GM19395 (cell line): ENCODE measurements at regions not wholly inside any gene's neighbourhood (a gene's known extent, or its start where the extent isn't known, plus 50 kb on each side); places are given as distances from the start of the nearest gene placed in this dataset.
A peak's percentile ranks its signal among the peaks of the same experiment; 100 is the strongest.

Experiments used
- ATAC-seq: cut with Tn5 transposase; IDR thresholded peaks from one replicate; pipeline ENCODE4 v1.9.1; 2021; ENCODE audit warnings: mild to moderate bottlenecking, moderate library complexity; ENCODE audit not compliant: unreplicated experiment

DNA sequence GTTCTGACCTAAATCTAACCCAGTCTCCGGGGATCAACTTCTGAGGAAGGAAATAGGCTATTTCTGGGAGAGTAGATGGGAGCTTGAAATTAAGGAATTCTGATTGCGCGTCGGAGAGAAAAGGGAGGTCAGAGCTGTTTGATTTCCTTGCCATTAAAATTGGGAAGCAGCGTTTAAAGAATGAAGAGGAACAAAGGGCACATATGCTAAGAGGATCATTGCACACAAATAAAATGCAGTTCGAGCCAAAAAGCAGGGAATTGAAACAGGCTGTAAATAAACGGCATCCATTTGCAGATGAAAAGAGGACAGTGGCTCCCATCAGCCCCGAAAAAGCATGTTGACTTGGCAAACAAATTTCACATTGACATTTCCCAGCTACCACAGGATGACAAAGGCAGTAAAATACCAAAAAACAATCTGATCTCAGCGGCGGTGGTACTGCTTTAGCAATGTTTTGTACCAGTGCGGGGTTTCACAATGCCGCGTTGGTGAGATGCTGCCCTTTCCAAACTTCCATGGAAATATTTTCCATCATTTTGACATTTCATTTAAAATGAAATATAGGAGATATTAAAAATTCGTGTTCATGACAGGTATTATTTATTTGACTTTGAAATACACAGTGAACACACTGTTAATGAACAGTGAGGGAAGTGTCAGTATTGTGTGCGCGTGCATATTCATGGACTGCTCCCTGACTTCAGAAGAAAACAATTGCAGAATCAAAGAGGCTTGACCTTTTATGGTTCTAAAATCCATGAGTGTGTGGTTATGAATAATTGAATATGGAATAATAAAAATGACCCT is 108.8 kb downstream of the SQOR start:
- no peak for ATAC-seq

DNA sequence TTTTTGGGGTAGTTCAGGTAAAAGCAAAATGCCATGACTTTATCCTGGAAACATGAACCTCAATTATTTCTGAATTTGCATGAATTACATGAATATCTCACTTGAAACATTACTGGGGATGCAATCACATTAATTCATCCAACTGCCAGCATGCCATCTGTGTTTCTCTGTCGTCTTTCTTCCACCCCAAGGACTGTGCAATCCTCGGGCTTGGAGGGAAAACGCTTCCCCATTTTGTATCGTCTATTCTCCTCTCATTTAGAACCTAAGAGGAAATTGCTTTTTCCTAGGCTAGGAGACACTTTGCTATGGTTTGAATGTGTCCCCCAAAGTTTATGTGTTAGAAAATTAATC is 109.4 kb downstream of the SQOR start:
- no peak for ATAC-seq

DNA sequence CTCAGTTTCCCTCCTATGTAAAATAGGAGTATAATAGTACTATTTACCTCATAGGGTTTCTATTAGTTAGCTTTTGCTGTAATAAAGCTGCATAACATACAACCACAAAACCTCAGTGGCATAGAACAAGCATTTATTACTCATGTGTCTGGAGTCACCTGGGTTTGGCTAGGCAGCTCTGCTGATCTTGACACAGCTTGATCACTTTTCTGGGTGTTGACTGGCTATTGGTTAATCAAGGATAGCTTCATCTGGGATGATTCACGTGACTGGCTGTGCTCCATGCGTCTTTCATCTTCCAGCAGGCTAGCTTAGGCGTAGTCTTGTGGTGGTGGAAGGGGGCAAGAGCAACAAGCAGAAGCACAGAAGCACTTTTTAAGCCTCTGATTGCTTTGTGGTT is 112.6 kb downstream of the SQOR start:
- no peak for ATAC-seq

DNA sequence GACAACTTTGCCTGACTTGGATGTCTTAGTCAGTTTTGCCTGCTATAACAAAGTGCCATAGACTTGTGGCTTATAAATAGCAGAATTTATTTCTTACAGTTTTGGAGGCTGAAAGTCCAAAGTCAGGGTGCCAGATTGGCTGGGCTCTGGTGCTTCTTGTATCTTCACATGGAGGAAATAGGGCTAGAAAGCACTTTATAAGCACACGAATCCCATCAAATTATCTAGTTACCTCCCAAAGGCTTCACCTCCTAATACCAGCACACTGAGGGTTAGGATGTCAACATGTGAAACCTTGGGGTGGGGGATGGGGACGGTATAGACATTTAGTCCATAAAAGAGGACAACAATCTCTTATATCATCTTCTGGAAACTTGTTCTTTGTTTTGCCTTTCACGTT is 116.8 kb downstream of the SQOR start:
- no peak for ATAC-seq

- no peak for ATAC-seq
These were observed 125.1 kb downstream of the SQOR start for GRCh38 chr15:45759936-45760335.

DNA sequence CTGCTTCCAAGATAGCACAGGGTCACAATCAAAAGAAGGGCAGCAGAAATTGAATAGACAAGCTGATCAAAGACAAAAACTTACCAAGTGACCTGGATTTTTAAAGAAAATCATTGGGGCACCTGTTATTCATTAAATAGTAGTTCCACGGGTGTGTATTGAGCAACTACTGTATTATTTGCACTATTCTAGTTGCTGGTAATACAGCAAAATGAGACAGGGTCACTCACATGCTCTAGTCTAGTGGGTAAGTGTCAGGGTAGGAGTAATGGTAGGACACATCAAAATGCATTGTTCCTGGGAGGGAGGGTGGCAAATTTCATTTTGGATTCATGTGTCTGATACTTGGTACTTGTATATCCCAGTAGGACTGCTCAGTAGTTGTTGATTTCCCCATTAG is 127.9 kb downstream of the SQOR start:
- no peak for ATAC-seq

DNA sequence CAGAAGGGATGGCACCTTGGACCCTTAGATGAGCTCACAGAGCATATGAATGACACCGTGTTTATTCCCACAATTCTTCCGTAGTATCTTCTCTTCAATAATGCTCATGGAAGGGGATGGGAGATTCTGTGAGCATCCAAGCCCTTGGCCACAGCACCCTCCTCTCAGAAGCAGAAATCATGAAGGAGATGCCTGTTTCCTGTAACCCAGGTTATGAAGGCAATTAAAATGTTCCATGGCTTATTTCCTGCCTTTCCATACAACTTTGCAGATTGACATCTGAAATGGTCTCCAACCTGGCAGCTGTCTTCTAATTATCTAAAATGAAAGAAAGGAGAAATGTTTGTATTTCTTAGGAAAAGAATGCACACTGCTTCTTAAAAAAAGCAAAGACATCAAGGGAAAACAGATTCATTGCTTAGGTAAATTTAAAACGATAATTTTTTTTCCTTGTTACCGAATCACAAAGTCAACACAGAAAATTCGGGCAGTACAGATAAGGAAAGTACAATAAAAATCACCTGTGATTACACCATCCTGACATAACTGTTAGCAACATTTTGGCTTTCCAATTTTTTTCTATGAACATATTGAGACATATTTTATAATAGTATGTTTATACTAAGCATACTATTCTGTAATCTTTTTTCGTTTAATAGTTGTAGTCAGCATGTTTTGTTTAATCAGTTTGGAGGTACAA is 128.5 kb downstream of the SQOR start:
- no peak for ATAC-seq

- no peak for ATAC-seq
These were observed 138.3 kb downstream of the SQOR start for GRCh38 chr15:45773149-45773548.

- ATAC-seq = no peak
These were observed 141.9 kb downstream of the SQOR start for GRCh38 chr15:45776772-45777171.

DNA sequence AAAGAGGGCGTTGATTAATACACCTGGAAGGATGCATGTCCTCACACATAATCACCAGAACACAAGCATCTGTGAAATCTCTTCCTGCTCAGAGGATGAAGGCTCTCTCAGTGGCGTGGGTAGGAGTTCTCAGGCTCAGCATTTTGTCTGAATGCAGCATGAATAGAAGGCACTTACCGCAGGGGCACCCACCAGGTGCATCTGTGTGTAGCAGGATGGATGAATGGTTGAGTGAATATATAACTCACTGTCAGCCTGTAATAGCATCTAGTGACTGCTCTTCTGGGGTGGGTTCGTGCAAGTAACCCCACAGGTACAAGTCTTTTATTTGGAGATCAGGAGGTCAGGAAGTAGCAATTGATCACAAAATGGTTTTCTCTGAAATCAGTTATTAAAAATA is 143.0 kb downstream of the SQOR start:
- ATAC-seq = no peak

DNA sequence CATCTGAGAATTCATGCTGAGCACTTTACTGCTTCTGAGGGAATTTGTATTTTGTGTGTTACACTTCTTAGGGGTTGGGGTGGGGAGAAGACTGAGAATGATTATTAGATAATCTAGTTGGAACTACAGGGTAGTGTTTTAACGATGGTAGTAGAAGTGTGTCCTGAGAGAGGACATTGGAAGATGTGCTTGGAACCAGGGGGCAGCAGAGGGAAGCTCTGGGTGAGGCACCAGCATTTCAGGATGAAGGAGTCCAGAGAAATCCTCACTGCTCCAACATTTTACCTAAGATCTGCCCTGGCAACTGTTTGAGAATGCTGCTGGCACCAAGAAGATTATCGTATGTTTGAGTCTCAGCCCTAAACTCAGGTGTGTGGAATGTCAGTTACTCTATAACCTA is 145.5 kb downstream of the SQOR start:
- no peak for ATAC-seq

- ATAC-seq = no peak
These were observed 149.8 kb downstream of the SQOR start for GRCh38 chr15:45784656-45785055.

DNA sequence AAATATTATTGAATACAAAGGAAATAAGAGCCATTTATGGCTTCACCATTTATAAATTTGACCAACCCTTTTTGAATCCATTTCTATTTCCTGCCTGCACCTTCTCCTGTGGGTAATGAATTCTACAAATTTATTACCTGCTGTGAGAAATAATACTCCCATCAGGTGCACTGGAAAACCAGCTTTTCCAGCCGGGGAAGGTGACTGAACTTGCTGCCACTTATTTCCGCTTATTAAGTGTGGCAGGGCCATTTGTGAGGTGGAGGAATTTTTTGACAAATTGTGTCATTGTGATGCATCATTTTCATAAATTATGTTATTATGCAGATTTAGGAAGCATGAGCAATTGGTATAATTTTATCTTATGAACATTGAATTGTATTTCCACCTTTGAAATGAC is 151.1 kb downstream of the SQOR start:
- no peak for ATAC-seq

DNA sequence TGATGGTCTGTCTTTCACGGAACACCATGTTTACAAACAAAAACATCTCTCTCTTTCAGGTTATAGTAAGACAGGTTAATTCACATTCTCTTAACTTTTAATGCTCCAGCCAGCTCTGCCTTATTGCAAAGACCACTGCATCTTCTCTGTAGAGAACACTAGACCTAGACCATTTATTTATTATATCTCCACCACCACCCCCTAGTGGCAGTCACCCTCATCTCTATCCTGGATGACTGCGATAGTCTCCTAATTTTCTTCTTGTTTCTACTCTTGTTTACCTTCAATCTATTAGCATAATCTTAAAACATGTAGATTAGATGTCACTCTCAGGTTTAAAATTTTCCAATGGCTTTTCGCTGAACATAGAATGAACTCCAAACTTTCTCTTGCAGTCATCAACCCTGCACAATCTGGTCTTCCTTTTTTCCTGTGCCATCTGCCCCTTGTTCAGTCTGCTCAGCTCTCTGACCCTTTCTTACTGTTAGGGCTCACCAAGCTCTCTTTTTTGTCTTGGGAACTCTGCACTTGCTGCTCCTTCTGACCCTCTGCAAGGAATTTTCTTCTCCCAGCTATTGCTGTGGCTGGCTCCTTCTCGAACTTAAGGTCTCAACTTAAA is 155.6 kb downstream of the SQOR start:
- peak; percentile 53 for ATAC-seq

- ATAC-seq = no peak
These were observed 159.5 kb downstream of the SQOR start for GRCh38 chr15:45794304-45794703.

DNA sequence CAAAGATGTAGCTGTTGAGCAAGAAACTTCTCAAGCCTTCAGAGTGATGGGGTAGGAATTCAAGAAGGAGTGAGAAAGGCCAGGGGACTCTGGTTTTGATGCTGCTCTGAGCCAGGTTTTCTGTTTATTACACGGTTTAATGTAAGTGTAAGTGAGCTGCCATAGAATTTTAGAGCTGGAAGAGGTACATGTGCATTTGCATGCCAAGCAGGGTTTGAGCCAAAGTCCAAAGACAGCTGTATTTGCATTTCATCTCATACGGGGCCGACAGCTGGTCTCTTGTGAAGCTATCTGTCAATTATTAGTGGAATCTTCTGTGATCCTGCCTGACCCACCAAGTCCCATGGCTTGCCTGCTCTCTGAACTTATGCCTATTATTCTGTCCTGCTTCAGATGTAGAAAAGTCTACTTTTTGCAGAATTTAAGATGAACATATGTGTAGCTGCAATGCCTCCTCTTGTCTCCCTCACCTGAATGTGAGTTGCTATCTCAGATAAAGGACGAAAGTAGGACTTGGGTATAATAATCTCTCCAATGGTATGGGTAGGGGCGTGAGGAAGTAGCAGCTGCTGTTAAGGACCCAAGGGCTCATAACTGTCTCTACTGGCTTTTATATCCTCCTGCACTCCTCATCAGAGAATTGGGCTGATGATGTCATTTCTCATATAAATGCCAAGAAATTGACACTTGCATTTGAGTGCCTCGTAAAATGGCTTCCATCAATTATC is 160.0 kb downstream of the SQOR start:
- no peak for ATAC-seq

DNA sequence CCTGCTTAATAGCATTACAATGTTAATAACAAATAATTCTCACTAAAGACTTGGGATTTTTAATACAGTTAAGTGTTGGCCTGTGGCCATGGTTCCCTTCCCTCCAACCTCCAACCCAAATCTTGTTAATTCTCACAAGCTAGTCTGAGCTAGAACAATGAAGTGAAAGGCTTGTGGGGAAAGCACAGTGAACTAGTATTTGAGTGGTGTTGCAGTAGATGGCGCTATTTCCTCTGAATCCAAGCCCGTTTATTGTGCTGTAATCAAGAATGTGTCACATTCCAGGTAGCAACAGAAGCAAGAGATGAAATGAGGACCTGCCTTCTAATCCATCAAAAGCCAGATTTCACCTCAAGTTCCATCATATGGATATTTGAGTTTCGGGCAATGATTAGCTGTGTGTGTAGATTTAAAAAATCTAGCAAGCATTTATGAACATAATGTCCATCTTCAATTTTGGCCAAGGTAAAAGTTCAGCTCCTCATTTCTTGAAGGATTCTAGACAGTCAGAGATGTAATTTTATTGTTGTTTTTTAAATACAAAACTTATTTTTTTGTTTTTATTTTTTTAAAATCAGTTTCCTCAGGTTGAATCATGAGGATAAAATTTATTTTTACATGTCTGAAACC is 160.7 kb downstream of the SQOR start:
- ATAC-seq = no peak

DNA sequence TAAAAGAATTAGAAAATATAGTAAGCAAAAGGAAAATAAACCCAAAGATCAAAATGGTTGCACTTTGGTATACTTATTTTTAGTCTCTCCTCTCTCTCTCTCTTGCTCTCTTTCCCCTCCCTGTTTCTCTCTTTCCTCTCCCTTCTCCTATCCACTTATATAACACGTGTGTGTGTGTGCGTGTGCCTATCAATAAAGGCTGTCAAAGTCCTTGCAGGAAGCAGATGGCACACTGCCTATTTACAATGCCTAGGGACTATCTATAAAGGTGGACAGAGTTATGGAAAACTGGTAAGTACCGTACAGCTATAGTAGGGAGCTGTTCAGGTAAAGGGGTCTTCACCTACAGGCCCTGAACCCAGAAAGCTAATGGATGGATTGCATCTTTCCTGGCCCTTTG is 161.6 kb downstream of the SQOR start:
- no peak for ATAC-seq

DNA sequence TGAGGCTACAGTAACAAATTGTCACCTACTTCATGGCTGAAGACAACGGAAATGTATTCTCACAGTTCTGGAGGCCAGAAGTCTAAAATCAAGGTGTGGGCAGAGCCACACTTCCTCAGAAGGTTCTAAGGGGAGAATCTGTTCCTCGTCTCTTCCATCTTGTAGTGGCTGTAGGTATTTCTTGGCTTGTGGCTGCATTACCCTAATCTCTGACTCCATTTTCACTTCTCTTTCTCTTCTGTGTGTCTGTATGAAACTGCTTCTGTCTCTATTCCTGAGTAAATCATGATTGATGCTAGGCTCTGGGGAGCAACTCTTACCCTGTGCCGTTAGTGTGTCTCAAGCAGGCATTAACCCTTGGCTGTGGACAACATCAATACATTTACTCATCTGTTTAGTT is 164.7 kb downstream of the SQOR start:
- peak; percentile 71 for ATAC-seq

GRCh38 chr15:45801543-45801942 is 166.7 kb downstream of the SQOR start:
- ATAC-seq = no peak

DNA sequence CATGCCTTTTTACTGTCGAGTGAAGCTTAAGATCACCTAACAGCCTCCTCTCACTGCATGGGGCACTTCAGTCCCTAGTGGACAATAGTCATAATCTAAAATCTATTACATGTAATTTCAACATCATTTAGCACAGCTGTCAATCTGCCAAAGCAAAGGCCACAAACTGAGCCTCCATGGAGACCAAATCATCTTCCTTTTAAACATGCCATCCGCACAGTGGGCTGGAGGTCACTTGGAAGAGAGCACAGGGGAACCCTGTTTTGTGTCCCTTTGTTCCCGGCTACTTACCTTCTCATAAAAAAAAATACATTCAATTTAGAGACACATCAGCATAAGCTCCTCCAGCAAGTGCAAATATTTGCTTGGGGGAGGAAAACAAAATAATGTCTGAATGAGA is 167.3 kb downstream of the SQOR start:
- no peak for ATAC-seq
